HG02885 (cell line): ENCODE measurements at regions not wholly inside any gene's neighbourhood (a gene's known extent, or its start where the extent isn't known, plus 50 kb on each side); places are given as distances from the start of the nearest gene placed in this dataset.

ENCODE experiments used
- ATAC-seq: cut with Tn5 transposase; IDR thresholded peaks from one replicate; pipeline ENCODE4 v1.9.1; 2021; ENCODE audit warnings: mild to moderate bottlenecking; ENCODE audit not compliant: unreplicated experiment, poor library complexity

DNA sequence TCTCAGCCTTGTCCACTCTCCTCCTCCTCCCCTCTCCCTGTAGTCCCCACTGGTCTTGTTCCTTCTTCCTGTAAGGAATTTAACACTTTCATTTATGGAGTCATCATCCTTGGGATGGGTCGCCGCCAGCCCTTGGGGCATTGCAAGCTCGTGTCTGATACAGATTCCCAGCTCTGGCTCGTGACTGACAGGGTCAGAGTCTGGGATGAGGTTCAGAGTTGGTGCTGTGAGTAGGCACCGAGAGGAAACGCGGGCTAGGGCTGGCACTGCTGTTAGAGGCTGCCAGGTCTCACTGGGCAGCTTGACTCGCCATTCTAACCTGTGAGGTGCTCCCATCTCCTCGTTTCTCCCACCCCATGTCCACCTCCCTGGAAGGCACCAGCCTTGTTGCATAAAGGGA lies 407.0 kb downstream of the SOX9 start:
- ATAC-seq = no peak

DNA sequence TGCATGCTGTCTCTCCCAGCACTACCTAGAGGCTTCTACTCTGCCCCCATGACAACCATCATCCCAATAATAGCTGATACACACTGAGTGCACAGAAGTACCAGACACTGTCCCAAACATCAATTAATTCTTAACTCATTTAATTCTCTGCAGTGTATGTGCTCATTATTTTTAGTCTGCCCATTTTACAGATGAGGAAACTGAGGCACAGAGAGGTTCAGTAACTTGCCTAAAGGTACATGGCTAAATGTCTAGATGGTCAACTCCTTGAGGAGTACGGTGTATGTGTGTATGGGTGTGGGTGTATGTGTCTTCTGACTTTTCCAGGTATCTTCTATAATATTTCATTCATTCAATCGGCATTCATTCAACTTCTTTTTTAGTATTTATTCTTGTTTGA lies 407.9 kb downstream of the SOX9 start:
- no peak for ATAC-seq

DNA sequence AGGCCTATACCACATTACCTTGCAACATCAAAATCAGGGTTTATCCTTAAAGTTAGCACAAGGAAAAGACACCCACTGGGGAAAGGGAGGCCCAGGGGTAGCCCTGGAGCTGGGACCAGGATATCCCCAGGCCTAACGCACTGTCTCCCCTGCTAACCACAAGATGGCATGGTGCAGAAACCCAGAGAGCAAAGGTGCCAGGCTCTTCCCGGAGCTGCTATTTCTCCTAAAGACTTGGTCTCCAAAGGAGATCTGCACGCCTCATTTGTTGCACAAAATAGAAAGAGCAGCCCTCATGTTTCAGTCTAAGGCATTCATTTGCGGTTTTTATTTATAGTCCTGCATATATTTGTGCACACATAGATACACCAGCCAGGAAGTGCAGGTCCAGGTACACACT lies 408.6 kb downstream of the SOX9 start:
- ATAC-seq = no peak

DNA sequence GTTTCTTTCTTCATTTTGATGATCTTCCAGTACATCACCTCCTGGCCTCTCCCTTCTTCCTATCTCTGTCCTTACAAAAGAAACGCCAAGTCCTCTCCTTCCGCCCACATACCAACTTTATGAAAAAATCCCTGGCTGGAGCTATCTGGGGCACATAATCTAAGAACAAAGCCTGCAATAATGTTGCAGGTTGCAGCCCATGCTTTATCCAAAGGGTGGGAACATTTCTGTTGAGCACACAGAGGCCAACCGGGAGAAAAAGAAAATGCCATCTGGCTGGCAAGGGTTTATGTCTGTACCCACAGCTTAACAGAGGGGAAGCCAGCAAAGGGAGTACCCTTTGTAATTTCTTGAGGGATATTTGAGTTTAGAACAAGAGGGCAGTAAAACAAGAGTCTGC lies 409.6 kb downstream of the SOX9 start:
- ATAC-seq = no peak

DNA sequence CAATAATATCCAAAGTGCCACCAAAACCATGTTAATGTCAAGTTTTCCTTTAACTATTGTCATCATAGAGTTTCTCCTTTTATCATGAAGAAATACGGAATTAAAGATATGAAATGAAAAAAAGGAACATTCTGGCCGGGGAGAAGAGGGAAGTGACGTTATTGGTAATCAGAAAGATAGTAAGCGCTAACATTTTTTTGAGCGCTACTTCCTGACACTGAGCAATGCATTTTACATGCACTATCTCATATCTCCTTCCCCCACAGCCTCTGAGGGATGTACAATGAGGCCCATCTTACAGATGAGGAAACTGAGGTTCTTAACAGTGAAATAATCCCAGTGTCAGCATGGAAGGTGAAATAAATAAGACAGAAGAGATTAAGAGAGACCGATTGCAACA lies 410.9 kb downstream of the SOX9 start:
- ATAC-seq = no peak

DNA sequence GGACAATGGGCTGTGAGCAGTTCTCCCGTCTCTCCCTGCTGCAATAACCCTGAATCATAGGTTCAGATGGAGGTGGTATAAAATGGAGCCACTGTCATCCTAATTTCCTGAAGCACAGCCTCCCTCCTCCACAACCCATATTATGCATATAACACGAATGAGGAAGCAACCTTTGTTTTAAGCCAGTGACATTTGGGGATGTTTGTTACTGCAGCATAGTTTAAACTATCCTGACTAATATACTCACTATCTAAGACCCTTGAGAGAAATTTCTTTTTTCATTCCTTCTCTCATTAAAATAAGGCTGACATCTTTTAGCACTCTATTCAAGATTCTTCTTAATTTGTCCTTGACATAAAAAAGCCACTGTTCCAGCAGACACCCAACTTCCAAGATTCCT lies 413.4 kb downstream of the SOX9 start:
- no peak for ATAC-seq

DNA sequence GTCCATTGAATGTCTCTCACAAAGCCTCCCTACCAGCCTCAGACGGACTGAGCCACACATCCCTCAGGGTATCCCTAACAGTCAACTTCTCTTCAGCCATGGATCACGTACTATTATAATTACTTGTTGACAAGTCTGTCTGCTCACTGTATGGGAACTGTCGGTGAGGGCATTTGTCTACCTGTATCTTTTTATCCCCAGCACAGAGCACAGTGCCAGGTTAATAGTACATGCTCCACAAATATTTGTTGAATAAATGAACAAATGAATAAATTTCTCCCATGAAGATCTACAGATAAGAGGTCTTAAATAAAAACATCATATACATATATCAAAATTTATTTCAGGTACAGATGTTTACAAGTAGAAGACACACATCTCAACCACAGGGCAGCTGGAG lies 414.0 kb downstream of the SOX9 start:
- no peak for ATAC-seq

DNA sequence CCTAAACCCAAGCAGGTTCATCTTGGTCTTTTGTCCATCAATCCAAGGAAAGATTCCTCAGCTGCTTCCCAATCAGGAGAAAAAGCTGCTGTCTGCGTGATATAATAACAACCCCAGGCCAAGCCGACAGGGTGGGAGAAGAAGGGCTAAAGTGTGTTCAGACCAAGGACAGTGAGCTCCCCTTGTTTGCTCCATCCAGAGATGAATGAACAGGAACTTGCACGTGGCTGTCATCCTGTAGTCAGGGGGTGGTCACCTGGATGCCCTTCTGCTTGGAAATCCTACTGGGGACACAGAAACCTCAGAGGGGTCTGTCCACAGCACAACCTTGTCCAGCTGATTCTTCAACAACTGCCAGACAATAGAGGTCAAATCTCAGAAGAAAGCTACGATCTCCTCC lies 414.5 kb downstream of the SOX9 start:
- no peak for ATAC-seq

DNA sequence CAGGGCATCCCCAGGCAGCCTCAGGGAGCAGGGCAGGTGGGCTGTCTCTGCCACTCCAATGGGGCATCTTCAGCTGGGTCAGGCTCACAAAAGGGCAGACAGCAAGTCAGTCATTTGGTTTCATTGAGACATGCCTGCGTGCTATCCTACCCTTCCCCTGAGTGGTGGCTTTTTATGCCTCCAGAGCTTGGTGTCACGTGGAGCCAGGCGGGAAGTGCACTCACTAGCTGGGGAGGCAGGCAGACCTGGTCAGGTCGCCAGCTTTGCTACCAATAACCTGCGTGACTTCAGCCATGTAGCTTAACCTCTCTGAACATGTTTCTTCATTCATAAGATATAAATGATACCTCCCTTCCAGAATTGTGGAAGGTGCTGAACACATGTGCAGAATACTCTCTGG lies 415.0 kb downstream of the SOX9 start:
- ATAC-seq = no peak

DNA sequence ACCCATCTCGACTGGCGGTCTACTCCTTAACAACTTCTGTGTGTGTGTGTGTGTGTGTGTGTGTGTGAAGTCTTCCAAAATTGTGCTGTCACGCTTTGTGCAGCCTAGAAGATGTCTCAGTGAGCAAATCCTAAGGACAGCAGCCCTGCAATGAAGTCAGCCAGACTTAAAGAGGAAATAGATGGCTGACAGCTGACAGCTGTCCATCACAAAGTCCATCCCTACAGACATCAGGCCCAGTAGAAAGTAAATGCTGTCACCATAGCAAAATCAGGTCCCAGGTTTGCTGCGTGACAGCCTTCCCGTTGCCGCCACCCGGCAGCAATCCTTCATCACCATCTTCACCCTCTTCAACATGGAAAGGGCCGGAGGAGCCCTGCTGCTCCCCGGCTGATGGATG lies 416.0 kb downstream of the SOX9 start:
- no peak for ATAC-seq

DNA sequence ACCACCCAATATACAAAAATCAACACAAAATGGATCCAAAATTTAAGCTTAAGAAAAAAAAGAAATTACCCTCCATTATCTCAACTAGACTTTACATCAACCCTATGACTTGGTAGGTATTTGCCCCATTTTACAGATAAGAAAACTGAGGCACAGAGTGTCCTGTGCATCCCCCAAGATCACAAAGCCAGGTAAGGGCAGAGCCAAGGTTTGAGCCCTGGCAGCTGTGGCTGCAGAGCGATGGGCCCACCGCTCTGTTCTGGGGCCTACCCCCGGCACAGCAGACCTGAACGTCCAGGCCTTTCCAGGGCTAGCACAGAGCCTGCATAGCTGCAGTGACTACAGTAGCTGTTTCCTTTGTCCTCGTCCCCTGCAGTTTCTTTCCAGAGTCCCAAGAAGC lies 417.6 kb downstream of the SOX9 start:
- ATAC-seq = no peak

DNA sequence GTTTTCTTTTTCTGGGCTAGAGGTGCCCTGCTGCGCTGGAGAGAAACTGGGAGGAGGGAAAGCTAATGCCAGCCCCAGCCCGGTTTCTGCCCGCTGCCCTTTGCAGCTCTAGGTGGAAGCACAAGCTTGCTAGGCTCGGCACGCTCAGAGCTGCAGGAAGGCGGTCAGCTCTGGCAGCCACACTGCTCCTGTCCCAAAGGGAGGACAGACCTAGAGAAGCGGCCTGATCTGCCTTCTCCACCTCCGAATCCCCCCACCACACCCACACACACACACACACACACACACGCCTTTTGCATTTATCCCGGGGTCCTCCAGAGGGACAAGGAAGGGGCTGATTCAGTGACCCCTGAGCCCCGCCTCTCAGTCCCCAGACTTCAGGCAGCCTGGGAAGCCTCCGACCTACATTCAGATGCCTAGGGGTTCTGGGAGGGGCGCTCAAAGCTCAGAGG lies 418.1 kb downstream of the SOX9 start:
- ATAC-seq = no peak

DNA sequence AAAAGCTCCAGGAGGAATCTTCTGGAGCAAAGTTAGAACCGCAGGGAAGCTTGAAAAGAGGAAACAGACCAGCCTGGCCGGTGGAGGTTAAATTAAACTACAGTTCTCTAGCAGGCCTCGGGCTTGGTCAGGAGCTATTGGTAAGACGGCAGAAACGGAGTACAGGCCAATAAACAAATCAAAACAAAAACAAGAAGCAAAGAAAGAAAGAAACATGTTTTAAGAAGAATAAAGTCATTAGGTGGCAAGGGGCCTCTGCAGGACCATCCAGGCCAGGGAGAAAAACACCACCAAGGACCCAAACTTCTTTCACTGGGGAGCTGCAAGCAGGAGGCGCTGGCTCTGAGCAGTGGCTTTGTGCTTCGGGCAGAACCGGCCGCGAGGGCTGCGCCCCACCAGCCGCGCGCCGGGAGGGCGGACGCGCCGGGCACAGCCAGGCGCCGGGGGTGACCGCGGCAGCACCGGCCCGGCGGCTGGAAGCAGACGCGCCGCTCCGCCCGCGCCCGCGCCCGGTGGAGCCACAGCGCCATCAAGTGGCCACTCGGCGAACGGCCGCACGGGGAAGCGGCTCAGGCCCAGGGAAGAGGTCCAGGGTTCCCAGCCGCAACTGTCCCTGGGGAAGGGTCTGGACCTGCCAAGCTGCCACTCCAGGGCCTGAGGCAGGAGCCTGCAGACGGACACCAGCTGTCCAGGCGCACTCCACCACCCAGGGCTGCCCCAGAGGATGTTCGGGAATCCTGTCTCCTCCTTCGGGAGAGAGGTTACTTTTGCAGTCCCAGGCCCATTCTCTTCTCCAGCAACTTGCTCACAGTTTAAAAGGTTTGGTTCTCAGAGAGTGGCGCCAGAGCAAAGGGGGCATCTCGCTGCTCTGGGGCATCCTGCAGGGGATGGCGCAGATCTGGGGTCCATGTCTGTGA lies 419.4 kb downstream of the SOX9 start:
- ATAC-seq = peak; percentile 90

DNA sequence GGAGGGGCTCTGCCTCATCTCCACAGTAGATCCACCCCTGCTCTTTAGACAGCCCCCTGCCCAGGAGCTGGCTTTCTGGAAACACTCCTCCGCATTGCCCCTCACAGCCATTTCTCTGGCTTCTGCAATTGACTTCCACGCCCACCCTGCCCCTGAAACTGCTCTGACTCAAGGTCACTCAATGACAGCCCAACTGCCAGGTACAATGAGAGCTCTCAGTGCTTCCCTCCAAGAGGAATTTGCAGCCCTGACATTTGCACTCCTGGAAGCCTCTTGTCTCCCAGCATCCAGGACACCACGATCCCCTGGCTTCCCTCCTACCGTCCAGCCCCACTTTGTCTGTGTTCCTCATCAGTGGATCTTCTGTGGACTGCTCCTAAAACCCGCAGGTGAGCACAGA lies 421.5 kb downstream of the SOX9 start:
- ATAC-seq = no peak

DNA sequence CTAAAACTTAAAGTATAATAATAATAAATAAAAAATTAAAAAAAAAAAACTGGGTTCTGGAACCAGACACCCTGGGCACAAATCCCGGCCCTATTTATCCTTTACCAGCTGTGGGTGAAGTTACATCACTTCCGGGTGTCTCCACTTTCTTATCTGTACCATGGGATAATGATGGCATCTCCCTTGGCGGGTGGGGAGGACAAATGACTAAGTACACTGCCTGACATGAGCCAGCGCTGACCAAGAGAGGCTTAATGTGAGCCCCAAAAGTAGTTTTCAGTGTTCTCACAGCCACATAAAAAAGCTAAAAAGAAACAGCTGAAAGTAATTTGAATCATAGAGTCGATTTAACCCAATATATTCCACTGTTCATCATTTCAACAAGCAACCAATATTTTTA lies 424.9 kb downstream of the SOX9 start:
- ATAC-seq = no peak

DNA sequence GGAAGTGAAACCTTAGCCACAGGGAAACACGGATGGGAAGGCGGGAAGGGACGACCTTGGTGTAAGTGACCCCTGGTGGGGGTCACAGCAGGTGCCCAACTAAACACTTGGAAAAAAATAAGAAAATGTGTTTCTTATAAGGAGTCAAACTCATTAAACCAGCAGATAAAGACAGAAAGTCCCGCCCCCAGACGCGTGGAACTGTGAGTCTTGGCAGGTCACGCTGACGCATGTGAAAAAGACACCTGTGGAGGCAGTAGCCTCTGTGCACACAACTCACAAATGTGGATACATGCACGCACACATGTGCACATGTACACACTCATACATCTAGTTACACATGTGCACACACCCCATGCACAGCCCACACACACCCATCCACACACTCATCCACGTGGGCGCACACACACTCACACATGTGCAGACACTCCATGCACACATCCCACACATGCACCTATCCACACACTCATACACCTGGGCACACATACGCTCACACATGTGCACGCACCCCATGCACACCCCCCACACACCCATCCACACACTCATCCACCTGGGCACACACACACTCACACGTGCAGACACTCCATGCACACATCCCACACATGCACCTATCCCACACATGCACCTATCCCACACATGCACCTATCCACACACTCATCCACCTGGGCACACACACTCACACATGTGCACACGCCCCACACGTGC lies 432.4 kb downstream of the SOX9 start:
- ATAC-seq = no peak

DNA sequence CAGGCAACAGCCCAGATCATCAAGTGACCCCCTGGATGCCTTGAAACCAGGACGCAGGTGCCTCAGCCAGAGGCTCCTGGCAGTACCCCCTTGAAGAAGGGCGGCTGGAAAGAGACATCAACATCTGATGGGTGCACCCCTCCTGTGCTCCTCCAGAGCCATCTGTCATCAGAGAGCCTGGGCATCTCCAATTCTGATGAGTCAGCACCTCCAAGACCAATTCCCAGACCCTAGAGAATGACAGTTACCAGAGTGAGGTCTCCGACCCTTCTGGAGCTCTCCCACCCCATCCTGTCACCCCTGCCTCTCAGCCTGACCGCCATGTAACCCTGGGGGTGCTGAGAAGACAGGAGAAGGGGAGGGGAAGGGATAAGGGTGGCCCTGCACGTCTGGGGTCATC lies 433.7 kb downstream of the SOX9 start:
- ATAC-seq = no peak

DNA sequence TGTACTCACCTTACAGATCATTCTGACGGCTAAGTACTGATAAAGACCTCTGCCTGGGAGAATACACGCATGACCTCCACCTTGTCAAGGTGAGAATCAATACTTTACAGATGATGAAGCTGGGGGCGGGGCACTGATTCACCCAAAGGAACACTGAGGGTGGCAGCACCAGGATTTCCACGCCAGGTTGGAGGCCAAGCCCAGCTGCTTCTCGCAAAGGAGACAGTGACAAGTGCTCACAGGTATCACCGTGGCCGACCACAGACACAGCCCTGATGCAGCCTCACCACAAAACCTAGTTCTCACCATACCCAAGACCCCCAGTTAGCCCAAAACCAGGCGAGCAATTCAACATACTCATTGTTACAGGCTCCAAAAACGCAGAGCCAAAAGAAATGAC lies 434.2 kb downstream of the SOX9 start:
- ATAC-seq = no peak

DNA sequence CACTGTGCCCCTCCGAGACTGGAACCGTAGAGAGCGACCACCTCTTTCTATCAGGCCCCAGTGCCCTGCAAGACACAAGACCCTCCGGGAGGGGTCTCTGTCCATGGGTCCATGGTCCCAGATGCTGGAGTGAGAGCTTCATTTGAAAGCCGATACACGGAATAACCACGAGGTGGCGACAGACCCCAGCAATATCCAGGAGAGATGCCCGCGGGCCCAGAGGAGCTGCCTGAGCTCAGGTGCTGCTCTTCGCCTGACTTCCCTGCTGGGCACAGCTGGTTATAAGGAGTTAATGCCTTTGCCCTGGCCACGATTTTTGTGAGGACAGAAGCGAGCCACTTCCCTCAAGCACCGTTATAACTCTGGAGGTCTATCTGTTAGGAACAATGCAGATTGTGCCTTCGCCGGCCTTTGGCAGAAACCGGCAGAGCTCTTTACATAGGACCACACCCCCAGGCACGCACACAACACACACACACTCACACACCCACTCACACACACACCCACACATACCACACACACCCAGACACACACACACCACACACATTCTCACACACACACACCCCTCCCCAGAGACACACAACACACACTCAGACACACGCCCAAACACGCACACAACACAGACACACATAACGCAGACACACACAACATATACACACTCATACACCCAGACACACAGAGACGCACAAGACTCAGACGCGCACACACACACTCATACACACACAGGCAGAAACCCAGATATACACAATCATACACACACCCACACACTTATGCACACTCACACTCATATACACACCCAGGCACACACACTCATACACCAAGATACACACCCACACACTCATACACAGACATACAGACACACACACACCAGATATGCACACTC lies 436.4 kb downstream of the SOX9 start:
- peak; percentile 68 for ATAC-seq

DNA sequence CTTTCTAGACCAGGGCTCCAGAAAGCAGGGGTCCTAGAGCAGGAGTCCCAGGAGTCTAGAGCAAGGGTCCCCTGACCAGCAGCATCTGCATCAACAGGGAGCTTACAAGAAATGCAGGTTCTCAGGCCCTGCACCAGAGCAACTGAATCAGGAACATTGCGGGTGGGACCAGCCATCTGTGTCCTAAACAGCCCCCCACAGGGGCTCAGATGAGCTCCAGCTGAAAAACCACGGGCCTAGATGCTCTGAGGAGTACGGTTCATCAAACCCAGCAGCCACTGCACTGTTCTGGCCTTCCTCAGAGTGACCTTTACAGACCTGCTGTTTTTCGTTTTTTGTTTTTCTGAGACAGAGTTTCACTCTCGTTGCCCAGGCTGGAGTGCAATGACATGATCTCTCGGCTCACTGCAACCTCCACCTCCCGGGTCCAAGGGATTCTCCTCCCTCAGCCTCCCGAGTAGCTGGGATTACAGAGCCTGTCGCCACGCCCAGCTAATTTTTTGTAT lies 438.2 kb downstream of the SOX9 start:
- ATAC-seq = no peak
